IPS-15b (cell line): ENCODE measurements at regions not wholly inside any gene's neighbourhood (a gene's known extent, or its start where the extent isn't known, plus 50 kb on each side); places are given as distances from the start of the nearest gene placed in this dataset.
"Not testable (repeated sequence)": the region's sequence is repeated elsewhere in the genome, so short reads cannot be mapped to it uniquely, and the experiment has no call there.

Experiments
- H3K27me3 ChIP-seq: one replicate; pipeline ENCODE4 v1.6.1; 2013; ENCODE audit warnings: low read length; ENCODE audit not compliant: control insufficient read depth, insufficient read depth
- H3K36me3 ChIP-seq: one replicate; pipeline ENCODE4 v1.6.1; 2013; ENCODE audit warnings: low read length; ENCODE audit not compliant: control insufficient read depth, insufficient read depth
- H3K4me1 ChIP-seq: one replicate; pipeline ENCODE4 v1.6.1; 2013; ENCODE audit warnings: mild to moderate bottlenecking, low read length; ENCODE audit not compliant: control insufficient read depth, insufficient read depth
- H3K4me3 ChIP-seq: one replicate; pipeline ENCODE4 v1.5.1; 2013; ENCODE audit warnings: low read depth, low read length
- H3K9ac ChIP-seq: one replicate; pipeline ENCODE4 v1.6.1; 2013; ENCODE audit warnings: low read depth, mild to moderate bottlenecking, low read length
- H3K9me3 ChIP-seq: one replicate; pipeline ENCODE4 v1.6.1; 2013; ENCODE audit warnings: mild to moderate bottlenecking, low read length; ENCODE audit not compliant: control insufficient read depth, insufficient read depth

- no peaks in the 10 kb centered on the region for H3K27me3 ChIP-seq
- no peaks in the 10 kb centered on the region for H3K36me3 ChIP-seq
- H3K9ac ChIP-seq = no peak overlapping the region
- no peak overlapping the region for H3K4me3 ChIP-seq
- H3K9me3 ChIP-seq = no peaks in the 10 kb centered on the region
- no peaks in the 10 kb centered on the region for H3K4me1 ChIP-seq
Measured at GRCh38 chr7:27442455-27442854, 199.9 kb downstream of the EVX1 start.

- not testable (repeated sequence) for H3K36me3 ChIP-seq, H3K4me1 ChIP-seq, H3K9me3 ChIP-seq, H3K27me3 ChIP-seq
- peak overlapping the region; percentile 71 for H3K9ac ChIP-seq
- peak overlapping the region; percentile 51 for H3K4me3 ChIP-seq
Measured at GRCh38 chr7:27449046-27449445, 206.4 kb downstream of the EVX1 start.

- no peak overlapping the region for H3K9ac ChIP-seq
- no peaks in the 10 kb centered on the region for H3K27me3 ChIP-seq
- H3K4me1 ChIP-seq = no peaks in the 10 kb centered on the region
- no peaks in the 10 kb centered on the region for H3K9me3 ChIP-seq
- no peak overlapping the region for H3K4me3 ChIP-seq
- no peaks in the 10 kb centered on the region for H3K36me3 ChIP-seq
Measured at GRCh38 chr7:27453702-27454405, 208.8 kb downstream of the HIBADH start.

- not testable (repeated sequence) for H3K4me3 ChIP-seq, H3K9me3 ChIP-seq, H3K27me3 ChIP-seq, H3K4me1 ChIP-seq, H3K36me3 ChIP-seq, H3K9ac ChIP-seq
Measured at GRCh38 chr7:27457120-27457519, 205.6 kb downstream of the HIBADH start.

- H3K4me3 ChIP-seq, H3K9ac ChIP-seq, H3K9me3 ChIP-seq, H3K36me3 ChIP-seq, H3K27me3 ChIP-seq, H3K4me1 ChIP-seq: not testable (repeated sequence)
Measured at GRCh38 chr7:27457603-27458565, 204.8 kb downstream of the HIBADH start.

- Histone ChIP-seq H3K4me1 (no peaks in the 10 kb centered on the region), H3K9me3 (no peaks in the 10 kb centered on the region), H3K4me3 (no peak overlapping the region), H3K36me3 (no peaks in the 10 kb centered on the region), H3K27me3 (no peaks in the 10 kb centered on the region), H3K9ac (no peak overlapping the region)
Measured at GRCh38 chr7:27459021-27459730, 203.5 kb downstream of the HIBADH start.

GRCh38 chr7:27459731-27460053 lies 203.0 kb downstream of the HIBADH start:
- Histone ChIP-seq H3K36me3 (no peaks in the 10 kb centered on the region), H3K9ac (no peak overlapping the region), H3K4me1 (no peaks in the 10 kb centered on the region), H3K27me3 (no peaks in the 10 kb centered on the region), H3K9me3 (no peaks in the 10 kb centered on the region), H3K4me3 (no peak overlapping the region)

GRCh38 chr7:27462575-27463270 lies 200.0 kb downstream of the HIBADH start:
- no peaks in the 10 kb centered on the region for H3K9me3 ChIP-seq
- H3K27me3 ChIP-seq = no peaks in the 10 kb centered on the region
- H3K4me1 ChIP-seq = peaks cover 3% of the 10 kb centered on the region
- no peak overlapping the region for H3K9ac ChIP-seq
- H3K4me3 ChIP-seq = no peak overlapping the region
- no peaks in the 10 kb centered on the region for H3K36me3 ChIP-seq

GRCh38 chr7:27464970-27465369 lies 197.7 kb downstream of the HIBADH start:
- Histone ChIP-seq H3K27me3 (no peaks in the 10 kb centered on the region), H3K36me3 (no peaks in the 10 kb centered on the region), H3K9me3 (no peaks in the 10 kb centered on the region), H3K4me1 (peaks cover 3% of the 10 kb centered on the region), H3K4me3 (no peak overlapping the region), H3K9ac (no peak overlapping the region)

- H3K36me3 ChIP-seq = no peaks in the 10 kb centered on the region
- peaks cover 3% of the 10 kb centered on the region for H3K4me1 ChIP-seq
- H3K27me3 ChIP-seq = no peaks in the 10 kb centered on the region
- no peak overlapping the region for H3K4me3 ChIP-seq
- no peaks in the 10 kb centered on the region for H3K9me3 ChIP-seq
- no peak overlapping the region for H3K9ac ChIP-seq
Measured at GRCh38 chr7:27466703-27467102, 196.0 kb downstream of the HIBADH start.

- Histone ChIP-seq H3K36me3 (no peaks in the 10 kb centered on the region), H3K9me3 (no peaks in the 10 kb centered on the region), H3K9ac (no peak overlapping the region), H3K4me3 (no peak overlapping the region), H3K4me1 (peaks cover under 1% of the 10 kb centered on the region), H3K27me3 (no peaks in the 10 kb centered on the region)
Measured at GRCh38 chr7:27472043-27472442, 190.6 kb downstream of the HIBADH start.
